ENCODE measurements at regions not wholly inside any gene's neighbourhood (a gene's known extent, or its start where the extent isn't known, plus 50 kb on each side); places are given as distances from the start of the nearest gene placed in this dataset.

DNA sequence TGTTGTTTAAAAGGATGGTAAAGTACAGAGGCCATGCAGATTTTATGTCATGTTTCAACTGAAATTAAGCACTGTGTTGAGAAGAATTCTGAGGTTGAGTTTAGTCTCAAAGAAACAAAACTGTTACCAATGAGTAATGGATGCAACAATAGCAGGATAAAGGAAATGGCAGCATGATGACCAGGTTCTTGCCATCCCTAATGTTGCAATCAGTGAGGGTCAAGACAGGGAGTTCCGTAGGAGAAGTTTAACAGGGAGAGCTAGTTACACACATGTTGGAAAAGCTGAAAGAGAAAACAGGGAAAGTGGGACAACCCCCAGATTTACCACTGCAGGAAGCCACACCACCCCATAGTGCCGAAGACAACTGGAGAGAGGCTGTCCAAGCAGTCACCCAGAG lies 343.8 kb upstream of the EPHA4 start:
- dilution Hi-C loops (cut with MboI; ENCODE audit: extremely low pct_ligation_motif_present, low sequenced_read_pairs), result no loop called here
- Histone ChIP-seq H3K4me2 (ENCODE audit: control insufficient read depth, extremely low read depth, insufficient read depth, low read depth, low read length) (no peak overlapping the region), H3K79me2 (ENCODE audit: control insufficient read depth, insufficient read depth, low read length) (no peaks in the 10 kb centered on the region), H3K27me3 (ENCODE audit: control insufficient read depth, extremely low read depth, insufficient read depth, low read length) (no peaks in the 10 kb centered on the region), H3K9ac (ENCODE audit: control insufficient read depth, extremely low read depth, insufficient read depth, low read length) (no peak overlapping the region), H3K4me1 (ENCODE audit: control insufficient read depth, extremely low read depth, insufficient read depth, low read length) (no peaks in the 10 kb centered on the region), H3K9me3 (ENCODE audit: control insufficient read depth, low read depth, low read length) (no peaks in the 10 kb centered on the region), H2AFZ (ENCODE audit: control insufficient read depth, low read length) (no peak overlapping the region), H4K20me1 (ENCODE audit: control insufficient read depth, extremely low read depth, insufficient read depth, low read length) (no peaks in the 10 kb centered on the region), H3K36me3 (ENCODE audit: control insufficient read depth in 2 of 2, extremely low read depth in 1 of 2, insufficient read depth in 2 of 2, low read length in 2 of 2) (no peaks in the 10 kb centered on the region), H3K9me1 (ENCODE audit: control insufficient read depth, extremely low read depth, insufficient read depth, low read length) (no peaks in the 10 kb centered on the region), H3K27ac (ENCODE audit: control insufficient read depth, insufficient read depth, low read length) (no peak overlapping the region), H3K4me3 (ENCODE audit: control insufficient read depth in 2 of 3, extremely low read depth in 1 of 3, insufficient read depth in 2 of 3, low read depth in 1 of 3, low read length in 3 of 3) (no peak overlapping the region)
- TF ChIP-seq, protein P1, sequence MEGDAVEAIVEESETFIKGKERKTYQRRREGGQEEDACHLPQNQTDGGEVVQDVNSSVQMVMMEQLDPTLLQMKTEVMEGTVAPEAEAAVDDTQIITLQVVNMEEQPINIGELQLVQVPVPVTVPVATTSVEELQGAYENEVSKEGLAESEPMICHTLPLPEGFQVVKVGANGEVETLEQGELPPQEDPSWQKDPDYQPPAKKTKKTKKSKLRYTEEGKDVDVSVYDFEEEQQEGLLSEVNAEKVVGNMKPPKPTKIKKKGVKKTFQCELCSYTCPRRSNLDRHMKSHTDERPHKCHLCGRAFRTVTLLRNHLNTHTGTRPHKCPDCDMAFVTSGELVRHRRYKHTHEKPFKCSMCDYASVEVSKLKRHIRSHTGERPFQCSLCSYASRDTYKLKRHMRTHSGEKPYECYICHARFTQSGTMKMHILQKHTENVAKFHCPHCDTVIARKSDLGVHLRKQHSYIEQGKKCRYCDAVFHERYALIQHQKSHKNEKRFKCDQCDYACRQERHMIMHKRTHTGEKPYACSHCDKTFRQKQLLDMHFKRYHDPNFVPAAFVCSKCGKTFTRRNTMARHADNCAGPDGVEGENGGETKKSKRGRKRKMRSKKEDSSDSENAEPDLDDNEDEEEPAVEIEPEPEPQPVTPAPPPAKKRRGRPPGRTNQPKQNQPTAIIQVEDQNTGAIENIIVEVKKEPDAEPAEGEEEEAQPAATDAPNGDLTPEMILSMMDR (optimal IDR thresholded peaks at IDR 0.05 in 1 of 3, IDR thresholded peaks at IDR 0.05 in 1 of 3, conservative IDR thresholded peaks at IDR 0.05 in 1 of 3; ENCODE audit: extremely low read depth in 1 of 3, insufficient read depth in 2 of 3, low read length in 3 of 3), result no peak
- no peak for TF ChIP-seq EZH2 (IDR thresholded peaks at IDR 0.05; ENCODE audit: low read length)
- DNase-seq (ENCODE audit: low read depth, low spot score), result no peak
- FAIRE-seq, result no peak

DNA sequence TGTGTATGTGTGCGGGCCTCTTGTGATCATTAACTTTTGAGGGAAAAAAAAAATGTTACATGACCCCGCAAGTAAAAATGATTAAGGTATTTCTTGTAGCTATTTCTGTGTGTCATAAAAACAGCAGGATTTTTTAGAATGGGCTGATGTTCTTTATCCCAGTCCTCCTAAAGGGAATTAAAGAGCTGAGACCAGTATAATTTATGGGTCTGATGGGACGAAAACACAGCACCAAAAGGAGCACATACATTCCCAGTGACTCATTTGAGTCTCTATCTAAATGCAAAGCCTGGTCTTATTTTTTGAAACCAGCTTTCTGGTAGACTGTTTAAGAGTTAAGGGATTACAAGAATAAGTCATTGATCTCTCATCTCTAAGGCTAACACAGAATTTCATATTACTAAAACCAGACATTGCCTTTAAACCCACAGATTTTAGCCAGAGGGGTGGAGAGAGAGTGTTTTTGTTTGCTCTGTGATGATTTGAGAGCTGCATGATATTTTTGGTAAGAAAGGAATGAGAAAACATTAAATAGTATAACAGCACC lies 342.3 kb upstream of the EPHA4 start:
- H3K27me3 ChIP-seq (ENCODE audit: control insufficient read depth, extremely low read depth, insufficient read depth, low read length), result no peaks in the 10 kb centered on the region
- H3K27ac ChIP-seq (ENCODE audit: control insufficient read depth, insufficient read depth, low read length), result no peak overlapping the region
- no peaks in the 10 kb centered on the region for H3K9me3 ChIP-seq (ENCODE audit: control insufficient read depth, low read depth, low read length)
- FAIRE-seq (no peak), DNase-seq (ENCODE audit: low read depth, low spot score) (no peak)
- H4K20me1 ChIP-seq (ENCODE audit: control insufficient read depth, extremely low read depth, insufficient read depth, low read length), result no peaks in the 10 kb centered on the region
- H3K4me2 ChIP-seq (ENCODE audit: control insufficient read depth, extremely low read depth, insufficient read depth, low read depth, low read length), result no peak overlapping the region
- dilution Hi-C loops (cut with MboI; ENCODE audit: extremely low pct_ligation_motif_present, low sequenced_read_pairs), result no loop called here
- H3K4me3 ChIP-seq (ENCODE audit: control insufficient read depth in 2 of 3, extremely low read depth in 1 of 3, insufficient read depth in 2 of 3, low read depth in 1 of 3, low read length in 3 of 3), result no peak overlapping the region
- TF ChIP-seq EZH2 (IDR thresholded peaks at IDR 0.05; ENCODE audit: low read length), result no peak
- TF ChIP-seq, protein P1 (optimal IDR thresholded peaks at IDR 0.05 in 1 of 3, IDR thresholded peaks at IDR 0.05 in 1 of 3, conservative IDR thresholded peaks at IDR 0.05 in 1 of 3; ENCODE audit: extremely low read depth in 1 of 3, insufficient read depth in 2 of 3, low read length in 3 of 3), result no peak
- H2AFZ ChIP-seq (ENCODE audit: control insufficient read depth, low read length), result no peak overlapping the region
- H3K79me2 ChIP-seq (ENCODE audit: control insufficient read depth, insufficient read depth, low read length), result no peaks in the 10 kb centered on the region
- H3K9ac ChIP-seq (ENCODE audit: control insufficient read depth, extremely low read depth, insufficient read depth, low read length), result no peak overlapping the region
- H3K36me3 ChIP-seq (ENCODE audit: control insufficient read depth in 2 of 2, extremely low read depth in 1 of 2, insufficient read depth in 2 of 2, low read length in 2 of 2), result no peaks in the 10 kb centered on the region
- H3K9me1 ChIP-seq (ENCODE audit: control insufficient read depth, extremely low read depth, insufficient read depth, low read length), result no peaks in the 10 kb centered on the region
- H3K4me1 ChIP-seq (ENCODE audit: control insufficient read depth, extremely low read depth, insufficient read depth, low read length), result no peaks in the 10 kb centered on the region

Measured in keratinocyte (primary cell).